ENCODE measurements at regions not wholly inside any gene's neighbourhood (a gene's known extent, or its start where the extent isn't known, plus 50 kb on each side); places are given as distances from the start of the nearest gene placed in this dataset.

DNA sequence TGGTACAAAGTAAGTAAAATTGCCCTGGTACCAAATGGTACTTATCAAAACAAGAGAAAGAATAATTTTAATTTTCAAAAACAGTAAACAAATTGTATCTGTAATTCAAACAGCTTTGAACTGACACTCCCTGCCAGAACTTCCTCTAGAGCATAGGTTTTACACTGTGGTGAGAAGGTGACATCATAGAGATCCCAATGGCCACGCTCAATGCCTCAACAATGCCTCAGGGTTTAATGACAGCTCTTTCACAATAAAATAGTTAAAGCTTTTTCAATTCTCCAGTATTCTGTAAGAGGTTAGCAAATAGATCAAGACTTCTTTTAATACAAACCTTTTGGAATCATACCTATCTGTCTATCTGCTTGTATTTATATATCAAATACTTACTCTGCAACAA is 437.1 kb downstream of the PRR16 start:
- TF ChIP-seq ZNF776 (tag by site-specific recombination; IDR thresholded peaks at IDR 0.05; ENCODE audit: borderline replicate concordance) = no peak
- TF ChIP-seq, protein P1, sequence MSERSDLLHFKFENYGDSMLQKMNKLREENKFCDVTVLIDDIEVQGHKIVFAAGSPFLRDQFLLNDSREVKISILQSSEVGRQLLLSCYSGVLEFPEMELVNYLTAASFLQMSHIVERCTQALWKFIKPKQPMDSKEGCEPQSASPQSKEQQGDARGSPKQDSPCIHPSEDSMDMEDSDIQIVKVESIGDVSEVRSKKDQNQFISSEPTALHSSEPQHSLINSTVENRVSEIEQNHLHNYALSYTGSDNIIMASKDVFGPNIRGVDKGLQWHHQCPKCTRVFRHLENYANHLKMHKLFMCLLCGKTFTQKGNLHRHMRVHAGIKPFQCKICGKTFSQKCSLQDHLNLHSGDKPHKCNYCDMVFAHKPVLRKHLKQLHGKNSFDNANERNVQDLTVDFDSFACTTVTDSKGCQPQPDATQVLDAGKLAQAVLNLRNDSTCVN (tag by site-specific recombination; optimal IDR thresholded peaks at IDR 0.05) = no peak
